ENCODE measurements at regions not wholly inside any gene's neighbourhood (a gene's known extent, or its start where the extent isn't known, plus 50 kb on each side); places are given as distances from the start of the nearest gene placed in this dataset.

DNA sequence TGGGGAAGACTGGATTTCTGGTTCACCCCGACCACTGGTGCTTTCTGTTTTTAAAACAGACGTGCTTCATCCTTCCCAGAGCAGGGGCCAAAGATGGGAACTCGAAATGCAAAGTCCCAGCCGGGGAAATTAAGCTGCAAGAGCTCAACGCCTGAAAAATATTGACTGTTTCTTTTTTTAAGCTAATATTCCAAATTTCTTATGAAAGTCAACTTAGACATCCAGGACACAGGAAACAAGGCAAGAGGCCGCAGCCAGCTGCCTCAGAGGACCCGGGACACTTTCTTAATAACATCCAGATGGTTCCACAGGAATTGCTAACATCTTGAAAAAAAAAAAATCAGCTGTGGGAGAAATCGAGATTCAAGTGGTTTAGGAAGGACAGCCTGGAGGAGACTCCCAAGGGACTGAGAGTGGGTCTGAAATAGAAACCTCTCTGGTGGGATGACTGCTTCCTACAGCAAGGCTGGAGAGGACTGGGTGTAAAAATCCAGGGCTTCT lies 144.9 kb downstream of the FGF1 start:
- DNase-seq (ENCODE audit: extremely low read depth in 1 of 4, low spot score in 3 of 4) = no peak

GRCh38 chr5:142539154-142539740 lies 146.6 kb downstream of the FGF1 start:
- no peak overlapping the region for H3K27ac ChIP-seq (ENCODE audit: extremely low read depth, low read depth, low read length)
- ChIA-PET CTCF (ENCODE audit: low intra/inter-chr PET ratio) (no interaction called here), POLR2A (interaction anchor here (0.6 kb wide), 1 partner anchor 217 kb away, joined by 3 read pairs; no protein-coding TSS in a partner anchor)
- no peaks in the 10 kb centered on the region for H4K20me1 ChIP-seq (replicated peaks; ENCODE audit: control insufficient read depth, insufficient read depth, low read length)
- BruUV-seq (replicated peaks) = no TSS peak
- H3K4me2 ChIP-seq (ENCODE audit: insufficient read depth, low read length) = no peak overlapping the region
- in situ Hi-C loops (cut with MboI) (no loop called here), intact Hi-C loops (cut with micrococcal nuclease) (no loop called here)
- DNase-seq (ENCODE audit: extremely low read depth in 1 of 4, low spot score in 3 of 4) (no peak), ATAC-seq (no peak), FAIRE-seq (no peak)
- H3K9me1 ChIP-seq (ENCODE audit: control insufficient read depth, insufficient read depth, low read length) = no peaks in the 10 kb centered on the region
- H3K79me2 ChIP-seq (ENCODE audit: control insufficient read depth, insufficient read depth, low read length) = no peaks in the 10 kb centered on the region
- H3K36me3 ChIP-seq (ENCODE audit: control insufficient read depth, insufficient read depth, low read length) = no peaks in the 10 kb centered on the region
- H3K4me1 ChIP-seq (replicated peaks in 1 of 2; ENCODE audit: control insufficient read depth in 2 of 2, insufficient read depth in 2 of 2, low read length in 2 of 2) = peaks cover 0 to 4% of the 10 kb centered on the region in 2 experiments; a peak in 2 of 5 replicates
- H3K9me3 ChIP-seq (replicated peaks; ENCODE audit: control insufficient read depth, insufficient read depth, low read depth, low read length) = no peaks in the 10 kb centered on the region; the same call in 1 of the 2 replicates
- H3K9ac ChIP-seq (ENCODE audit: insufficient read depth in 1 of 2, low read depth in 2 of 2, low read length in 2 of 2) = no peak overlapping the region
- peaks cover 3 to 7% of the 10 kb centered on the region in 2 experiments; a peak in 3 of 5 replicates for H3K27me3 ChIP-seq (ENCODE audit: control insufficient read depth in 2 of 2, insufficient read depth in 2 of 2, low read length in 2 of 2)
- WGBS (ENCODE audit: insufficient coverage, low coverage, missing lambda C conversion rate) = no CpG with 5 or more reads among the region's 1 CpG
- no peak overlapping the region for H3K4me3 ChIP-seq
- H2AFZ ChIP-seq (ENCODE audit: low read depth, low read length) = no peak overlapping the region
- TF ChIP-seq CLOCK (CRISPR knock-in tag; IDR thresholded peaks at IDR 0.05; ENCODE audit: borderline replicate concordance) (no peak), SP2 (IDR thresholded peaks at IDR 0.05; ENCODE audit: extremely low read depth, low read depth, low read length, poor library complexity, severe bottlenecking) (no peak), KDM2B (CRISPR knock-in tag; IDR thresholded peaks at IDR 0.05) (no peak), PCBP2 (IDR thresholded peaks at IDR 0.05; ENCODE audit: low read depth, low read length, poor library complexity, severe bottlenecking) (peak; percentile 66), XRCC5 (IDR thresholded peaks at IDR 0.05; ENCODE audit: low read depth, low read length) (no peak), KAT8 (IDR thresholded peaks at IDR 0.05; ENCODE audit: low read depth) (no peak), ZBTB7A (IDR thresholded peaks at IDR 0.05; ENCODE audit: borderline replicate concordance, control insufficient read depth, low read depth, low read length) (no peak), ZNF263 (CRISPR knock-in tag; IDR thresholded peaks at IDR 0.05; ENCODE audit: borderline replicate concordance) (0 out of 2 replicates have a peak, but pooled peaks have one; percentile 24), PCBP1 (IDR thresholded peaks at IDR 0.05; ENCODE audit: low read depth, low read length, poor library complexity, severe bottlenecking) (peak; percentile 43), PHF21A (IDR thresholded peaks at IDR 0.05; ENCODE audit: borderline replicate concordance, low read depth) (no peak), HNRNPK (IDR thresholded peaks at IDR 0.05; ENCODE audit: low read depth, low read length, poor library complexity, severe bottlenecking) (peak; percentile 87)

More for the DNA sequence above, 144.9 kb downstream of the FGF1 start:
- WGBS (ENCODE audit: insufficient coverage, low coverage, missing lambda C conversion rate) = 6% methylated on average over 8 of the region's 8 CpGs
- Histone ChIP-seq H3K9ac (ENCODE audit: insufficient read depth in 1 of 2, low read depth in 2 of 2, low read length in 2 of 2) (no peak overlapping the region), H3K4me2 (ENCODE audit: insufficient read depth, low read length) (no peak overlapping the region), H3K4me3 (no peak overlapping the region), H2AFZ (ENCODE audit: low read depth, low read length) (no peak overlapping the region), H4K20me1 (replicated peaks; ENCODE audit: control insufficient read depth, insufficient read depth, low read length) (no peaks in the 10 kb centered on the region), H3K27ac (ENCODE audit: extremely low read depth, low read depth, low read length) (no peak overlapping the region), H3K9me3 (replicated peaks; ENCODE audit: control insufficient read depth, insufficient read depth, low read depth, low read length) (no peaks in the 10 kb centered on the region; the same call in 1 of the 2 replicates), H3K36me3 (ENCODE audit: control insufficient read depth, insufficient read depth, low read length) (no peaks in the 10 kb centered on the region), H3K4me1 (replicated peaks in 1 of 2; ENCODE audit: control insufficient read depth in 2 of 2, insufficient read depth in 2 of 2, low read length in 2 of 2) (peaks cover 0 to 6% of the 10 kb centered on the region in 2 experiments; a peak in 3 of 5 replicates), H3K27me3 (ENCODE audit: control insufficient read depth in 2 of 2, insufficient read depth in 2 of 2, low read length in 2 of 2) (peaks cover 3 to 13% of the 10 kb centered on the region in 2 experiments; a peak in 3 of 5 replicates), H3K9me1 (ENCODE audit: control insufficient read depth, insufficient read depth, low read length) (no peaks in the 10 kb centered on the region), H3K79me2 (ENCODE audit: control insufficient read depth, insufficient read depth, low read length) (no peaks in the 10 kb centered on the region)
- no TSS peak for BruUV-seq (replicated peaks)
- no peak for TF ChIP-seq EP400 (IDR thresholded peaks at IDR 0.05)
- no peak for TF ChIP-seq ZNF311 (CRISPR knock-in tag; IDR thresholded peaks at IDR 0.05)
- in situ Hi-C loops (cut with MboI) = no loop called here
- intact Hi-C loops (cut with micrococcal nuclease) = loop anchor here (10.0 kb wide), 2 partner anchors 96 to 186 kb away; no protein-coding TSS in a partner anchor
- no peak for ATAC-seq
- ChIA-PET POLR2A (interaction anchor here (0.8 kb wide), 1 partner anchor 225 kb away, joined by 3 read pairs; no protein-coding TSS in a partner anchor), CTCF (ENCODE audit: low intra/inter-chr PET ratio) (no interaction called here)
- no peak for FAIRE-seq

Measured in K562 (cell line).